Ascending aorta (tissue), 2 donors: ENCODE measurements at regions not wholly inside any gene's neighbourhood (a gene's known extent, or its start where the extent isn't known, plus 50 kb on each side); places are given as distances from the start of the nearest gene placed in this dataset.

ENCODE experiments used
- DNase-seq, 2 donors: peaks; one replicate each; pipeline ENCODE4 v3.0.0-alpha.2; 2019; ENCODE audit warnings: low spot score in 2 of 2
- H3K27ac ChIP-seq, 2 donors: fragments of 200-600 bp; sonication (generic); one replicate each; pipeline ENCODE4 v1.5.1; 2016 to 2017; ENCODE audit warnings: mild to moderate bottlenecking in 1 of 2
- H3K27me3 ChIP-seq: fragments of 200-600 bp; sonication (generic); one replicate; pipeline ENCODE4 v1.5.1; 2017
- H3K36me3 ChIP-seq, 2 donors: fragments of 200-600 bp; sonication (generic); one replicate each; pipeline ENCODE4 v1.5.1; 2016
- H3K4me1 ChIP-seq, 2 donors: fragments of 200-600 bp; sonication (generic); one replicate each; pipeline ENCODE4 v1.5.1; 2016 to 2017; ENCODE audit warnings: mild to moderate bottlenecking in 1 of 2
- H3K4me3 ChIP-seq, 2 donors: fragments of 200-600 bp; sonication (generic); one replicate each; pipeline ENCODE4 v1.5.1; 2016 to 2017; ENCODE audit warnings: mild to moderate bottlenecking in 1 of 2
- H3K9me3 ChIP-seq, 2 donors: fragments of 200-600 bp; sonication (generic); one replicate each; pipeline ENCODE4 v1.5.1; 2016
- intact Hi-C: fragments of 100-400 bp; cut with DNase I; formaldehyde crosslinking; loops from one replicate; pipeline ENCODE4 v1.15.1; 2023
- TF ChIP-seq, protein P1 (sequence below), 3 experiments: fragments of 200-600 bp in 2 of 3; fragments of 450-650 bp in 1 of 3; sonication (generic) in 2 of 3; IDR thresholded peaks; one replicate each; pipeline ENCODE4 v1.5.1; 2016 to 2019; ENCODE audit warnings: antibody characterized with exemption in 3 of 3, mild to moderate bottlenecking in 1 of 3, moderate library complexity in 1 of 3

DNA sequence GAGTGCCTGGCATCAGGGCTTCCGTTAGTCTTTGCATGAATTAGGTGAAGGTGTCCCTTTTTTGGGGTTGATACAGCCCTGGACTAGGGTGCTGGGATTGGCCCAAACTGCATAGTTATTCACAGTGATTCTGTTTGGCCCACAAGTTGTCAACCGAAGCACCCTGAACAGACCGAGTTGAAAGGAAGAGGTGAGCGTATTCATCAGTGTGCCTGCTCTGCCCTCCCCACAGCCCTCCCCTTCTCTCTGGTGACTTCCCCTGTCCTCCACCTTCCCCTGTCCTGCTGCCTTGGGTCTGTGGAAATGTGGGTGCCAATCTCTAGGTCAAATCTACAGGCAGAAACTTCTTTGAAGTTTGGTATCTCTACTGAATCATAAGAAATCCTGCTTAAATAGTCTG is 330.5 kb downstream of the DYSF start:
- Histone ChIP-seq H3K27me3 (no peaks in the 10 kb centered on the region), H3K36me3 (no peaks in the 10 kb centered on the region), H3K4me1 (peaks cover 0 to 10% of the 10 kb centered on the region in 2 donors), H3K9me3 (no peaks in the 10 kb centered on the region), H3K4me3 (no peak overlapping the region), H3K27ac (no peak overlapping the region)
- intact Hi-C loops = no loop called here
- TF ChIP-seq, protein P1, sequence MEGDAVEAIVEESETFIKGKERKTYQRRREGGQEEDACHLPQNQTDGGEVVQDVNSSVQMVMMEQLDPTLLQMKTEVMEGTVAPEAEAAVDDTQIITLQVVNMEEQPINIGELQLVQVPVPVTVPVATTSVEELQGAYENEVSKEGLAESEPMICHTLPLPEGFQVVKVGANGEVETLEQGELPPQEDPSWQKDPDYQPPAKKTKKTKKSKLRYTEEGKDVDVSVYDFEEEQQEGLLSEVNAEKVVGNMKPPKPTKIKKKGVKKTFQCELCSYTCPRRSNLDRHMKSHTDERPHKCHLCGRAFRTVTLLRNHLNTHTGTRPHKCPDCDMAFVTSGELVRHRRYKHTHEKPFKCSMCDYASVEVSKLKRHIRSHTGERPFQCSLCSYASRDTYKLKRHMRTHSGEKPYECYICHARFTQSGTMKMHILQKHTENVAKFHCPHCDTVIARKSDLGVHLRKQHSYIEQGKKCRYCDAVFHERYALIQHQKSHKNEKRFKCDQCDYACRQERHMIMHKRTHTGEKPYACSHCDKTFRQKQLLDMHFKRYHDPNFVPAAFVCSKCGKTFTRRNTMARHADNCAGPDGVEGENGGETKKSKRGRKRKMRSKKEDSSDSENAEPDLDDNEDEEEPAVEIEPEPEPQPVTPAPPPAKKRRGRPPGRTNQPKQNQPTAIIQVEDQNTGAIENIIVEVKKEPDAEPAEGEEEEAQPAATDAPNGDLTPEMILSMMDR (IDR thresholded peaks at IDR 0.05) = no peak
- no peak for DNase-seq

DNA sequence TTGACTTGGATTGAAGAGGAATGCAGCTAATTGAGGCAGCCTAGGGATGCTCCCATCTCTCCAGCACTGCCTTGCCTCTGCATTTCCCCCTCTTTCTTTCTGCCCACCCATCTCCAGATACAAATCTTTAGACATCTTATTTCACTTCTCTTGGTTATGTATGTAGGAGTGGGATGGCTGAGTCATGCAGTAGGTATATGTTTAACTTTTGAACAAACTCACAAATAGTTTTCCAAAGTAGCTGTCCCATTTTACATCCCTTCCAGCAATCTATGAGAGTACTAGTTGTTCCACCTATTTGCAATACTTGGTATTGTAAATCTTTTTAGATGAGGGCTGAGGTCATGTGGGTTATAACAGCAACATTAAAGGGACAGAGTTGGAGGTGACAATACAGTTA is 329.9 kb downstream of the DYSF start:
- TF ChIP-seq, protein P1 (IDR thresholded peaks at IDR 0.05) = no peak
- Histone ChIP-seq H3K27me3 (no peaks in the 10 kb centered on the region), H3K4me3 (no peak overlapping the region), H3K4me1 (peaks cover 0 to 10% of the 10 kb centered on the region in 2 donors), H3K27ac (no peak overlapping the region), H3K36me3 (no peaks in the 10 kb centered on the region), H3K9me3 (no peaks in the 10 kb centered on the region)
- intact Hi-C loops = no loop called here
- peak in 1 of 2 donors; percentile 22 for DNase-seq

DNA sequence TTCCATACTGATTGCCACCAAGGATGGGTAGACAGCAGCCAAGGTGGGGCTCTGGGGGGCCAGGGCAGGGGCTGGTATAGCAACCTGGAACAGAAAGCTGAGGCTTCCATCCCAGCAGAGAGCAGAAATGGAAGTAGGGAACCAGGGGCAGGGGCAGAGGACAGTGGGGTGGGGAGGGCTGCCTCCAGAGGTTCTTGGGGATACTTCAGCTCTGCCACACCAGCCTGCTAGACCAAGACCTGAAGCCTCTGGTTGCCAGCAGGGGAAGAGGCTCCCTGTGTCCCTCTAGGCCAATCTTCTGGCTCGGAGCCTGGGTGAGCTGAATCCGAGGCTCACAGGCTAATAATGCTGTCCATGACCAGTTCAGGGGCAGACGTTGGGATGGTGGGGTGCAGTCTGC is 329.0 kb downstream of the DYSF start:
- H3K4me3 ChIP-seq = no peak overlapping the region
- DNase-seq = peak in 1 of 2 donors; percentile 43
- H3K27me3 ChIP-seq = no peaks in the 10 kb centered on the region
- H3K4me1 ChIP-seq = peaks cover 0 to 10% of the 10 kb centered on the region in 2 donors
- H3K36me3 ChIP-seq = no peaks in the 10 kb centered on the region
- no peak overlapping the region for H3K27ac ChIP-seq
- intact Hi-C loops = no loop called here
- H3K9me3 ChIP-seq = no peaks in the 10 kb centered on the region
- TF ChIP-seq, protein P1 (IDR thresholded peaks at IDR 0.05) = no peak

DNA sequence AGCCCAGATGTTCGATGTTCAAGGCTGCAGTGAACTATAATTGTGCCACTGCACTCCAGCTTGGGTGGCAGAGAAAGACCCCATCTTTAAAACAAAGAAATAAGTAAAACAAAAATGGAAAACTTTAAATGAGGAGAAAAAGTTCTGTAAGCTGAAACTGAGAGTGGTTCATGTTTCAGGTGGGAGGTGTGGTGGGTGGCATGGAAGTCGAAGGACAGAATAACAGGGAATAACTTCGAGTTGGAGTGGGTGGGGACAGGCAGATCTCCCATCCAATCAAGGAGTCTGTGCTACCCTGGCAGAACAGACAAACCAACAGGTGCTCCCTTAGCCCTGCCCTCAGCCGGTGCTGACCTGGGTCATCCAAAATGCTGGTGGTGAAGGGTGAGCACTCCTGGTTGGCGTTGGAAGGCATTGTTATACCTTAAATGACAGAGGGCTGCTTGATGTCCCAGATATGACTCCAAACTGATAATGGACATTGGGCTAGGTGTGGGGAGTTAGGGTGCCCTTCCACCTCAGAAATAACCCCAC is 328.4 kb downstream of the DYSF start:
- intact Hi-C loops = no loop called here
- Histone ChIP-seq H3K4me1 (peaks cover 0 to 10% of the 10 kb centered on the region in 2 donors), H3K9me3 (no peaks in the 10 kb centered on the region), H3K27ac (no peak overlapping the region), H3K27me3 (no peaks in the 10 kb centered on the region), H3K36me3 (no peaks in the 10 kb centered on the region), H3K4me3 (no peak overlapping the region)
- TF ChIP-seq, protein P1 (IDR thresholded peaks at IDR 0.05) = no peak
- peak in 1 of 2 donors; percentile 38 for DNase-seq

DNA sequence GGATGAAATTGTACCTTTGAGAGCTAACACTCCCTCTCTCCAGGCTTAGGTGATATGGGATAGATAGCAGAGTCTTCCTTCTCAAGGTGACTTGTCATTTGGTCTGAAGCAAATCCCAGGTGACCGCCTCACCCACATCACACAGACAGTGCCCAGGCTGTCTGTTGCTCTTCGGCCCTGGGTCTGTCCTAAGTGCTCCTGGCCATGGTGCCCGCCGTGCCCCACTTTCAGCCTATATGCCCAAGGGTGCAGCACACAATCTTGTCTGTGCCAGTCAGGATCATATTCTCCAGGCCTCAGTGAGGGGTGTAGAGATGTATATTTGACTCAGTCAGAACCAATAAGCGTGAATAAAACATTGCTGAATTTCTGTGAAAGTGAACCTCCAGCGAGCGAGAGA is 326.8 kb downstream of the DYSF start:
- no peaks in the 10 kb centered on the region for H3K36me3 ChIP-seq
- H3K4me3 ChIP-seq = no peak overlapping the region
- intact Hi-C loops = no loop called here
- H3K9me3 ChIP-seq = no peaks in the 10 kb centered on the region
- peak in 1 of 2 donors; percentile 30 for DNase-seq
- peaks cover 0 to 10% of the 10 kb centered on the region in 2 donors for H3K4me1 ChIP-seq
- no peaks in the 10 kb centered on the region for H3K27me3 ChIP-seq
- TF ChIP-seq, protein P1 (IDR thresholded peaks at IDR 0.05) = no peak
- no peak overlapping the region for H3K27ac ChIP-seq

DNA sequence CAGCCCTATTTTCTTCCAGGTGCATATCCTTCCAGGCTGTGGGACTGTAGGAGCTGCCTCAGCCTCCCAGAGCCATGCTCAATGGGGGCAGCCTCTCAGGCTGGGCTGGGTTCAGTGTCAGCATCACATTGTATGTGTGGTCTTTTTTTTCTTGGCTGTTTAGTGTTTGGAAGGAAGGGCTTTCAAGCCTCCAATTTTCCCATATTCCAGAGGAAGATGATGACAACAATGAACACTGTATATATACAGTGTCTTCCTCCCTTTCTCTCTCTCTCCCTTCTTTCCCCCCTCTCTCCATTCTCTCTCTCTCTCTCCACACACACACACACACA is 326.4 kb downstream of the DYSF start:
- Histone ChIP-seq H3K27me3 (no peaks in the 10 kb centered on the region), H3K36me3 (no peaks in the 10 kb centered on the region), H3K9me3 (no peaks in the 10 kb centered on the region), H3K4me1 (peaks cover 0 to 8% of the 10 kb centered on the region in 2 donors), H3K4me3 (no peak overlapping the region), H3K27ac (no peak overlapping the region)
- TF ChIP-seq, protein P1 (IDR thresholded peaks at IDR 0.05) = no peak
- intact Hi-C loops = no loop called here
- no peak for DNase-seq
